Left ventricle myocardium inferior (tissue), 1 donor: ENCODE measurements at regions not wholly inside any gene's neighbourhood (a gene's known extent, or its start where the extent isn't known, plus 50 kb on each side); places are given as distances from the start of the nearest gene placed in this dataset.

Experiments used
- DNase-seq: peaks from one replicate; pipeline ENCODE4 v3.0.0-alpha.2; 2020
- H3K27ac ChIP-seq: fragments of 200-600 bp; replicated peaks from 2 replicates; pipeline ENCODE4 v1.8.0; 2021
- H3K27me3 ChIP-seq: fragments of 200-600 bp; 2 replicates; pipeline ENCODE4 v1.8.0; 2021; ENCODE audit warnings: low read depth
- H3K36me3 ChIP-seq: fragments of 200-600 bp; 2 replicates; pipeline ENCODE4 v1.8.0; 2021
- H3K4me1 ChIP-seq: fragments of 200-600 bp; 2 replicates; pipeline ENCODE4 v1.8.0; 2021
- H3K4me3 ChIP-seq: fragments of 200-600 bp; 2 replicates; pipeline ENCODE4 v1.8.0; 2021; ENCODE audit warnings: mild to moderate bottlenecking, moderate library complexity
- H3K9me3 ChIP-seq: fragments of 200-600 bp; replicated peaks from 2 replicates; pipeline ENCODE4 v1.8.0; 2021
- CTCF ChIP-seq: fragments of 200-600 bp; IDR thresholded peaks from 2 replicates; pipeline ENCODE4 v1.8.0; 2021; ENCODE audit warnings: antibody characterized with exemption, mild to moderate bottlenecking, borderline replicate concordance
- intact Hi-C: fragments of 100-400 bp; cut with micrococcal nuclease; formaldehyde crosslinking; loops from one replicate; pipeline ENCODE4 v1.11.0; 2022
- donor health status: DM: no; HTN: yes; CAD: no; lungs with severe emphysema.

GRCh38 chr2:198630384-198630783 is 826.0 kb downstream of the PLCL1 start:
- no peak overlapping the region for H3K27ac ChIP-seq
- H3K27me3 ChIP-seq: no peaks in the 10 kb centered on the region
- intact Hi-C loops: no loop called here

GRCh38 chr2:198628596-198628995 is 824.2 kb downstream of the PLCL1 start:
- Histone ChIP-seq H3K27me3 (no peaks in the 10 kb centered on the region), H3K27ac (no peak overlapping the region), H3K4me1 (no peaks in the 10 kb centered on the region), H3K36me3 (no peaks in the 10 kb centered on the region), H3K4me3 (no peak overlapping the region), H3K9me3 (no peaks in the 10 kb centered on the region)
- TF ChIP-seq CTCF: no peak
- intact Hi-C loops: no loop called here
- DNase-seq: no peak

More at GRCh38 chr2:198630384-198630783, 826.0 kb downstream of the PLCL1 start:
- Histone ChIP-seq H3K36me3 (no peaks in the 10 kb centered on the region), H3K4me3 (no peak overlapping the region), H3K4me1 (no peaks in the 10 kb centered on the region), H3K9me3 (no peaks in the 10 kb centered on the region)
- no peak for TF ChIP-seq CTCF
- DNase-seq: no peak

- Histone ChIP-seq H3K27ac (no peak overlapping the region), H3K27me3 (no peaks in the 10 kb centered on the region), H3K9me3 (no peaks in the 10 kb centered on the region), H3K4me1 (no peaks in the 10 kb centered on the region), H3K4me3 (no peak overlapping the region), H3K36me3 (no peaks in the 10 kb centered on the region)
- no peak for TF ChIP-seq CTCF
- intact Hi-C loops: no loop called here
- DNase-seq: no peak
Measured at GRCh38 chr2:198622986-198623730, 818.8 kb downstream of the PLCL1 start.

GRCh38 chr2:198615972-198616371 is 811.6 kb downstream of the PLCL1 start:
- Histone ChIP-seq H3K27me3 (no peaks in the 10 kb centered on the region), H3K4me3 (no peak overlapping the region), H3K36me3 (no peaks in the 10 kb centered on the region), H3K4me1 (no peaks in the 10 kb centered on the region), H3K27ac (no peak overlapping the region), H3K9me3 (no peaks in the 10 kb centered on the region)
- no peak for DNase-seq
- intact Hi-C loops: no loop called here
- no peak for TF ChIP-seq CTCF

- no peak for TF ChIP-seq CTCF
- Histone ChIP-seq H3K27me3 (no peaks in the 10 kb centered on the region), H3K4me3 (no peak overlapping the region), H3K4me1 (no peaks in the 10 kb centered on the region), H3K27ac (no peak overlapping the region), H3K36me3 (no peaks in the 10 kb centered on the region), H3K9me3 (no peaks in the 10 kb centered on the region)
- intact Hi-C loops: no loop called here
- DNase-seq: no peak
Measured at GRCh38 chr2:198611201-198611600, 806.8 kb downstream of the PLCL1 start.
